ENCODE measurements at regions not wholly inside any gene's neighbourhood (a gene's known extent, or its start where the extent isn't known, plus 50 kb on each side); places are given as distances from the start of the nearest gene placed in this dataset.
"Not testable (repeated sequence)": the region's sequence is repeated elsewhere in the genome, so short reads cannot be mapped to it uniquely, and the experiment has no call there.

DNA sequence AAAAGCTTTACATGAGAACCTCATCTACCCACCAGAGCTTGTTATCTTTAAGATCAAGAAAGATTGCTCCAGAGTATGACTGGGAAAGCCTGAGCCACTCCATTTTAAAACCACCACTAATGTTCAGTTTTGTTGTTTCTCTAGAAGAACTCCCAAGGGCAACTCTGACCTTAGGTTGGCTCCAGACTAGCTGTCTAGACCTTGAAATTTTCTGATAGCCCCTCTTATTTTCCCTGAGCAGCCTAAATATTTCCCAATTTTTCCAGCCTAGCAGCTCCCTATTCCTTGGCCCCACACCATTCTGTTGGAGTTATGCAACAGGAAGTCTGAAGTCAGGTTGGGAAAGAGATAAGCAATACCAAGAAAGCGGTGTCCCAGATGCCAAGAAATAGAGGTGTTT is 84.6 kb upstream of the TCF21 start:
- H3K4me1 ChIP-seq (ENCODE audit: control insufficient read depth, insufficient read depth, low read length, unreplicated experiment) = peaks cover 16% of the 10 kb centered on the region
- peak overlapping the region; percentile 5; the same call in 1 of the 2 replicates for H3K27ac ChIP-seq (ENCODE audit: low read depth, low read length)
- peak overlapping the region; percentile 8 for H2AFZ ChIP-seq (ENCODE audit: low read length, unreplicated experiment)
- H3K4me3 ChIP-seq (ENCODE audit: low read depth, low read length) = no peak overlapping the region
- H3K27me3 ChIP-seq (ENCODE audit: insufficient read depth, low read length) = no peaks in the 10 kb centered on the region
- H3K36me3 ChIP-seq (ENCODE audit: insufficient read depth, low read length) = no peaks in the 10 kb centered on the region
- no peaks in the 10 kb centered on the region for H3K79me2 ChIP-seq (ENCODE audit: control insufficient read depth, insufficient read depth, low read length, unreplicated experiment)

DNA sequence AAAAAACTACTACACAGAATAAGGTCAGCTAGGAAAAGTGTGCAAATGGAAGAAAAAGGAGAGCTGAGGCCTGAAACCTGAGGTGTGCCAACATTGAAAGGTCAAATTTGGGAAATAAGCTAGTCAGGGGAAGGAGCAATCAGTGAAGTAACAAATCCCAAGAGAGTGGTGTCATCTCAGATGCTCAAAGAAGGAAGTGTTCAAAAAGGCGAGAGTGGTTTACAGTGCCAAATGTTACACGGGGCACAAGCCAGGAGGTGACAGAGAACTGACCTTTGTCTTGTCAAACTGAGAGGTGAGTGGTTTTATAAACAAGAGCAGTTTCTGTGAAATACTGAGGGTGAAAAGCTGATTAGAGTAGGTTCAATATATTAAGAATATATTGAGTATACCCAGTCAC is 83.0 kb upstream of the TCF21 start:
- Histone ChIP-seq H3K36me3 (ENCODE audit: insufficient read depth, low read length) (peaks cover 6% of the 10 kb centered on the region; the same call in 1 of the 2 replicates), H3K4me3 (ENCODE audit: low read depth, low read length) (no peak overlapping the region)

DNA sequence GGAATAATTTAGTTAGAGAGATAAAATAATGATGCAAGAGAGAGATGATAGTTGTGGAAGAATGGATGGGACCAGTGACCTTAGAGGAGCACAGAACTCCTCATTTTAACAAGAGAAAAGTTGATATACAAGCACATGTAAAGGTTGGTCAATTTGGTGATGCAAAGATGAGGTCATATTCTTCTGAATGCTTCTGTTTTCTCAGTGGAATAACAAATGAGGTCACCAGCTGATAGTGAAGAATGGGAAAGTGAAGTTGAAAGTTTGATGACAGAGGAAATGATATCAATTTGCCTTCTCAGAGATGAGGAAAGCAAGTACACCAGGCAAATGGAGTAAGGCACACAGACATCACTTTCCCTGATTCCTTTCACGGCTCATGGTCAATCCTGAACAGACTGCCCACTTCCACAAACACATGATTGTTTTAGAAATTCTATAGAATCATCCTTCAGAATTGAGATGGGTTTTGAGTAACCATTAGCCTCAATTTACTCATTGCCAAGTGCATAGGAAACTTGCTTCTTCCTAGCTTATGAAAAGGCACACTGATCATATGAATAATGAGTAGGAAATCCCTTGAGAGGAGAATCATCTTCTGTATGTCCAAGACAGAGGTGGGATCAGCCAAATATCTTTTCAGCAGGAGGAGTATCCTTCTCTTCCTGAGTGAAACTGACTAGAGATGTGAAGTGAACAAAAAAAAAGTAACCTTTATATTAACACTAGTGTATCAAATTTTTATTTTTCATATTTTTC is 82.4 kb upstream of the TCF21 start:
- Histone ChIP-seq H3K36me3 (ENCODE audit: insufficient read depth, low read length) (peaks cover 9% of the 10 kb centered on the region; the same call in 1 of the 2 replicates), H3K79me2 (ENCODE audit: control insufficient read depth, insufficient read depth, low read length, unreplicated experiment) (no peaks in the 10 kb centered on the region), H3K4me1 (ENCODE audit: control insufficient read depth, insufficient read depth, low read length, unreplicated experiment) (peaks cover 16% of the 10 kb centered on the region), H3K27ac (ENCODE audit: low read depth, low read length) (peak overlapping the region; percentile 44), H3K27me3 (ENCODE audit: insufficient read depth, low read length) (no peaks in the 10 kb centered on the region), H3K4me3 (ENCODE audit: low read depth, low read length) (no peak overlapping the region), H2AFZ (ENCODE audit: low read length, unreplicated experiment) (no peak overlapping the region)

More for the DNA sequence above, 83.0 kb upstream of the TCF21 start:
- Histone ChIP-seq H3K4me1 (ENCODE audit: control insufficient read depth, insufficient read depth, low read length, unreplicated experiment) (peaks cover 16% of the 10 kb centered on the region), H3K79me2 (ENCODE audit: control insufficient read depth, insufficient read depth, low read length, unreplicated experiment) (no peaks in the 10 kb centered on the region), H3K27me3 (ENCODE audit: insufficient read depth, low read length) (no peaks in the 10 kb centered on the region), H3K27ac (ENCODE audit: low read depth, low read length) (peak overlapping the region; percentile 6; the same call in 1 of the 2 replicates), H2AFZ (ENCODE audit: low read length, unreplicated experiment) (no peak overlapping the region)

DNA sequence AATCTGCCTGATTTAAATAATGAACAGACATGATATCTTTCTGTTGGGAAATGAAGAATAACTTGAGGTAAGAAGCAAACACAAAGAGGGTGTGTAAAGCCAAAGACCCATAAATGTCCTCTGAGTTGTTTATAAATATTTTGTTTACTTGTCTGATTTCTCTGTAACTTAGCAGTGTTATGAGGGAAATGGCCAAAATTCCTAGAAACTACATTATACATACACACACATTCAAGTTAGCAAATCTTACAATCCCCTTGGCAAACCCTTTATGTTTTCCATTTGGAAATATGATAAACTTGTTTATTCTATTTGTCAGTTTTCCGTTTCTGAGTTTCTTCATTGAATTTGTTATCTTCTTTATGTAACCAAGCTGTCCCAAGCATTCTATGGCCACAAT is 81.4 kb upstream of the TCF21 start:
- peaks cover 16% of the 10 kb centered on the region for H3K4me1 ChIP-seq (ENCODE audit: control insufficient read depth, insufficient read depth, low read length, unreplicated experiment)
- H2AFZ ChIP-seq (ENCODE audit: low read length, unreplicated experiment) = no peak overlapping the region
- H3K4me3 ChIP-seq (ENCODE audit: low read depth, low read length) = no peak overlapping the region
- peaks cover 9% of the 10 kb centered on the region; the same call in 1 of the 2 replicates for H3K36me3 ChIP-seq (ENCODE audit: insufficient read depth, low read length)
- H3K27ac ChIP-seq (ENCODE audit: low read depth, low read length) = no peak overlapping the region
- H3K27me3 ChIP-seq (ENCODE audit: insufficient read depth, low read length) = no peaks in the 10 kb centered on the region
- no peaks in the 10 kb centered on the region for H3K79me2 ChIP-seq (ENCODE audit: control insufficient read depth, insufficient read depth, low read length, unreplicated experiment)

DNA sequence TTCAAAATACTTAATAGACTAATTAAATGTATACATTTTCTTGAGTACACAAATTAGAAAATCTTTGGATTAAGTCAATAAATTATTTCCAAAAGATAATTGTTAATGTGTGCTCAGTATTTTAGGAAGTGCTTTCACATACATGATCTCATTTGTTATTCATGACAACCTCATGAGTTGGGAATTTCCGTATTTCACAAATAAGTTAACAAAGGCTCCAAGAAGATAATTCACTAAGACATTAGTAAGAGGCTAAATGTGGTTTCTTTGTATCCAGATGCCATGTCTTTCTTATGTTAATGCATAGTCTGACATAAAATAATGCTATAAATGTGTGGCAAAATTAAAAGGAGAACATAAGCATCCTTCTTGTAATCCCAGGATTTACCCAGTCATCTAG is 79.5 kb upstream of the TCF21 start:
- H3K27ac ChIP-seq (ENCODE audit: low read depth, low read length) = no peak overlapping the region
- H2AFZ ChIP-seq (ENCODE audit: low read length, unreplicated experiment) = no peak overlapping the region
- H3K79me2 ChIP-seq (ENCODE audit: control insufficient read depth, insufficient read depth, low read length, unreplicated experiment) = no peaks in the 10 kb centered on the region
- no peak overlapping the region for H3K4me3 ChIP-seq (ENCODE audit: low read depth, low read length)
- peaks cover 9% of the 10 kb centered on the region; the same call in 1 of the 2 replicates for H3K36me3 ChIP-seq (ENCODE audit: insufficient read depth, low read length)
- no peaks in the 10 kb centered on the region for H3K27me3 ChIP-seq (ENCODE audit: insufficient read depth, low read length)
- H3K4me1 ChIP-seq (ENCODE audit: control insufficient read depth, insufficient read depth, low read length, unreplicated experiment) = peaks cover 14% of the 10 kb centered on the region

DNA sequence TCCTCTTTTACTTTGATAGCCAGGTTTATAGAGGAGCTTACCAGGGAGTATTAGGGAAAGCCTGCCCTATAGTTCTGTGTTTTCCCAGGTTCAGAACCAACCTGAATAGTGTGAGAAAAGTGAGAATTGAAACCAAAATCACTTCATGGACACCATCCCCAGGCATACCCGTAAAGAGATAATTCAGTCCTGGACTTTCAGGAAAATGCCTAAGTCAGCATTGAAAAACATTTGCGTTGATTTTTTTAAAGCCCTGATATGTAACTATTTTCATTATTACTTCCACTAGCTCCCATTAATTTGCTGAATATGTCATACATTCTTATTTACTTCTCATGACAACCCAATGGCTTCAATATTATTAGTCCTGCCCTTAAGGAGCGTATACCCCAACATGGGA is 77.4 kb upstream of the TCF21 start:
- no peak overlapping the region for H3K27ac ChIP-seq (ENCODE audit: low read depth, low read length)
- H3K27me3 ChIP-seq (ENCODE audit: insufficient read depth, low read length) = no peaks in the 10 kb centered on the region
- no peak overlapping the region for H3K4me3 ChIP-seq (ENCODE audit: low read depth, low read length)
- peaks cover 9% of the 10 kb centered on the region; the same call in 1 of the 2 replicates for H3K36me3 ChIP-seq (ENCODE audit: insufficient read depth, low read length)
- peaks cover 27% of the 10 kb centered on the region for H3K4me1 ChIP-seq (ENCODE audit: control insufficient read depth, insufficient read depth, low read length, unreplicated experiment)
- H2AFZ ChIP-seq (ENCODE audit: low read length, unreplicated experiment) = no peak overlapping the region
- H3K79me2 ChIP-seq (ENCODE audit: control insufficient read depth, insufficient read depth, low read length, unreplicated experiment) = no peaks in the 10 kb centered on the region

DNA sequence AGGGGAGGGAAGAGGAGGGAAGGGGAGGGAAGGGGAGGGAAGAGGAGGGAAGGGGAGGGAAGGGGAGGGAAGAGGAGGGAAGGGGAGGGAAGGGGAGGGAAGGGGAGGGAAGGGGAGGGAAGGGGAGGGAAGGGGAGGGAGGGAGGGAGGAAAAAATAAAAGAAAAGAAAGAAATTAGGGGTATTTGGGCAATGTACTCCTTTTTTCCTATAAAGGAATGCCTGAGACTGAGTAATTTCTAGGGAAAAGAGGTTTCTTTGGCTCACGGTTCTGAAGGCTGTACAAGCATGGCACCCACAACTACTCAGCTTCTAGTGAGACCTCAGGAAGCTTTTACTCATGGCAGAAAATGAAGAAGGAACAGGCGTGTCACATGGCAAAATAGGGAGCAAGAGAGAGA is 76.5 kb upstream of the TCF21 start:
- peaks cover 24% of the 10 kb centered on the region for H3K4me1 ChIP-seq (ENCODE audit: control insufficient read depth, insufficient read depth, low read length, unreplicated experiment)
- H3K79me2 ChIP-seq (ENCODE audit: control insufficient read depth, insufficient read depth, low read length, unreplicated experiment); H3K36me3 ChIP-seq (ENCODE audit: insufficient read depth, low read length); H3K27ac ChIP-seq (ENCODE audit: low read depth, low read length); H3K4me3 ChIP-seq (ENCODE audit: low read depth, low read length); H2AFZ ChIP-seq (ENCODE audit: low read length, unreplicated experiment); H3K27me3 ChIP-seq (ENCODE audit: insufficient read depth, low read length): not testable (repeated sequence)

DNA sequence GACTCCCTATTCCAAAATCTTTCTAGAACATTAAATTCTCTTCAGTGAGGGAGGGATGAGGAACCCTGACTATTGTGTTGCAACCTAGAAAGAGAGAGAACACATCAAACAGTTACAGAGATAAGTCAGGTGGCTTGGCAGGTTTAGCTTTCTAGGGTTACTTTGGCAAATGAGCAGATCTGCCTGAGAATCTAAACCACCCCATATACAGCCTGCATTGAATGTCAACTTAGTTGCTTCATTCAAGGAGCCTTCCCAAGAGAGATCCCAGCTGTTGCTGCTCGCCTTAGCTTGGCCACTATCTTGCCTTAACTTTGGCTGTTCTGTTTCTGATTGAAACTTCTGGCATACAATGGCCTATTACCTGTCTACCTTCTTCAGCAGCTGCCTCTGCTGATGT is 74.7 kb upstream of the TCF21 start:
- H3K27me3 ChIP-seq (ENCODE audit: insufficient read depth, low read length) = no peaks in the 10 kb centered on the region
- H3K27ac ChIP-seq (ENCODE audit: low read depth, low read length) = peak overlapping the region; percentile 20; the same call in 1 of the 2 replicates
- no peak overlapping the region for H3K4me3 ChIP-seq (ENCODE audit: low read depth, low read length)
- H3K36me3 ChIP-seq (ENCODE audit: insufficient read depth, low read length) = peaks cover 9% of the 10 kb centered on the region; the same call in 1 of the 2 replicates
- H3K4me1 ChIP-seq (ENCODE audit: control insufficient read depth, insufficient read depth, low read length, unreplicated experiment) = peaks cover 21% of the 10 kb centered on the region
- no peaks in the 10 kb centered on the region for H3K79me2 ChIP-seq (ENCODE audit: control insufficient read depth, insufficient read depth, low read length, unreplicated experiment)
- no peak overlapping the region for H2AFZ ChIP-seq (ENCODE audit: low read length, unreplicated experiment)

DNA sequence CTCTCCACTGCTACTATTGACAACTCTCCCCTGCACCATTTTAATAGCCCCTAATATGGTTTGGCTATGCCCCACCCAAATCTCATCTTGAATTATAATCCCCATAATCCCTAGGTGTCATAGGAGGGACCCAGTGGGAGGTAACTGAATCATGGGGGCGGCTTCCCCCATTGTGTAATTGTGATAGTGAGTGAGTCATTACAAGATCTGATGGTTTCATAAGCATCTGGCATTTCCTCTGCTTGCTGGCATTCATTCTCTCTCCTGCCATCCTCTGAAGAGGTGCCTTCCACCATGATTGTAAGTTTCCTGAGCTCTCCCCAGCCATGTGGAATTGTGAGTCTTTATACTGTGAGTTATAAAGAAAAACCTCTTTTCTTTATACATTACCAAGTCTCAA is 74.1 kb upstream of the TCF21 start:
- Histone ChIP-seq H3K36me3 (ENCODE audit: insufficient read depth, low read length) (peaks cover 9% of the 10 kb centered on the region; the same call in 1 of the 2 replicates), H3K4me1 (ENCODE audit: control insufficient read depth, insufficient read depth, low read length, unreplicated experiment) (peaks cover 21% of the 10 kb centered on the region), H2AFZ (ENCODE audit: low read length, unreplicated experiment) (peak overlapping the region; percentile 19), H3K79me2 (ENCODE audit: control insufficient read depth, insufficient read depth, low read length, unreplicated experiment) (no peaks in the 10 kb centered on the region), H3K4me3 (ENCODE audit: low read depth, low read length) (peak overlapping the region; percentile 54; the same call in 1 of the 2 replicates), H3K27ac (ENCODE audit: low read depth, low read length) (peak overlapping the region; percentile 71), H3K27me3 (ENCODE audit: insufficient read depth, low read length) (no peaks in the 10 kb centered on the region)

DNA sequence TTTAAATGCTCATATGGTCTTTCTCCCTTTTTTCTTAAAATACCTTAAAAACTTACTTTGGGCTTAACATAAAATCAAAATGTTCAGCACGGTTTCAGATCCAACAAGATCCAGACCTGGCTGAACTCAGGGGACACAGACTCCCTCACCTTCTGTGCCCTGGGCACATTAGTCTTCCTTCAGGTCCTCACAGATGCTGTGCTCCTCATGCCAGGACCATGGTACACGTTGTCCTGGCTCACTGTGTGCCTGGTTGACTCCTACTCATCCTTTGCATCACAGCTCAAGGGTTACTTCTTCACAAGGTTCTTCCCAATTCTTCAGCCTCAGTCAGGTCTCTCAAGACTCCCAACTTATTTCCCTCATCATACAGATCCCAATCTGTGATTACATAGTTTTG is 73.6 kb upstream of the TCF21 start:
- no peaks in the 10 kb centered on the region for H3K79me2 ChIP-seq (ENCODE audit: control insufficient read depth, insufficient read depth, low read length, unreplicated experiment)
- H3K4me3 ChIP-seq (ENCODE audit: low read depth, low read length) = peak overlapping the region; percentile 54; the same call in 1 of the 2 replicates
- peak overlapping the region; percentile 19 for H2AFZ ChIP-seq (ENCODE audit: low read length, unreplicated experiment)
- H3K27me3 ChIP-seq (ENCODE audit: insufficient read depth, low read length) = no peaks in the 10 kb centered on the region
- H3K27ac ChIP-seq (ENCODE audit: low read depth, low read length) = peak overlapping the region; percentile 71
- H3K36me3 ChIP-seq (ENCODE audit: insufficient read depth, low read length) = peaks cover 9% of the 10 kb centered on the region; the same call in 1 of the 2 replicates
- H3K4me1 ChIP-seq (ENCODE audit: control insufficient read depth, insufficient read depth, low read length, unreplicated experiment) = peaks cover 21% of the 10 kb centered on the region

DNA sequence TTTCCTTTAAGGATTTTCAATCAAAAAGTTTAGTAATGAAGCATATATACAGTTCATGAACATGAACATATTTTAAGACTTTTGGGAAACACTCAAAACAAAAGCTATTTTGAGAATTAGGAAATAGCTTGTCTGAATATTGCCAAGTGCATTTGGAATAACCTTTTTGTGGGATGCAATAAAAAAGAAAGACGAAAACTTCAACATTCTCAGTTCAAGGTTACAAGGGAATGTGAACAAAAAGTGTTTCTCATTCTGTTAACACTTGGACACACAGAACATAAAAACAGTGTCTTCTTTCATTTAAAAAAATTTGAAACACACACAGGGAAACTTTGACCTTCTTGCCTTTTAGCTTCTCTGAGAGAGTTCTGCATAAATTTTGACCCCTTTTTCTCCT is 72.7 kb upstream of the TCF21 start:
- H3K27me3 ChIP-seq (ENCODE audit: insufficient read depth, low read length) = no peaks in the 10 kb centered on the region
- H3K27ac ChIP-seq (ENCODE audit: low read depth, low read length) = no peak overlapping the region
- peaks cover 21% of the 10 kb centered on the region for H3K4me1 ChIP-seq (ENCODE audit: control insufficient read depth, insufficient read depth, low read length, unreplicated experiment)
- H2AFZ ChIP-seq (ENCODE audit: low read length, unreplicated experiment) = peak overlapping the region; percentile 40
- no peaks in the 10 kb centered on the region for H3K79me2 ChIP-seq (ENCODE audit: control insufficient read depth, insufficient read depth, low read length, unreplicated experiment)
- 0 out of 2 replicates have a peak overlapping the region, but pooled peaks have one; percentile 54 for H3K4me3 ChIP-seq (ENCODE audit: low read depth, low read length)
- peaks cover under 1% of the 10 kb centered on the region; the same call in 1 of the 2 replicates for H3K36me3 ChIP-seq (ENCODE audit: insufficient read depth, low read length)

All from ACC112 (cell line).